ENCODE measurements at regions not wholly inside any gene's neighbourhood (a gene's known extent, or its start where the extent isn't known, plus 50 kb on each side); places are given as distances from the start of the nearest gene placed in this dataset.

GRCh38 chr2:166637051-166637450 lies 143.0 kb upstream of the SCN7A start:
- Mint-ChIP-seq H3K27ac (no peak overlapping the region), H3K4me1 (no peaks in the 10 kb centered on the region), H3K27me3 (no peaks in the 10 kb centered on the region), H3K4me3 (no peak overlapping the region), H3K9me3 (no peaks in the 10 kb centered on the region), H3K36me3 (no peaks in the 10 kb centered on the region)
- DNase-seq = no peak
- CTCF ChIA-PET = no interaction called here

- H3K27ac Mint-ChIP-seq = no peak overlapping the region
- H3K4me3 Mint-ChIP-seq = no peak overlapping the region
- no peaks in the 10 kb centered on the region for H3K27me3 Mint-ChIP-seq
- CTCF ChIA-PET = no interaction called here
- no peaks in the 10 kb centered on the region for H3K4me1 Mint-ChIP-seq
- no peak for DNase-seq
- H3K36me3 Mint-ChIP-seq = no peaks in the 10 kb centered on the region
- H3K9me3 Mint-ChIP-seq = no peaks in the 10 kb centered on the region
These were observed 140.7 kb upstream of the SCN7A start for GRCh38 chr2:166634706-166635105.

GRCh38 chr2:166632616-166633015 lies 138.6 kb upstream of the SCN7A start:
- Mint-ChIP-seq H3K4me3 (no peak overlapping the region), H3K27ac (no peak overlapping the region), H3K36me3 (no peaks in the 10 kb centered on the region), H3K9me3 (no peaks in the 10 kb centered on the region), H3K4me1 (no peaks in the 10 kb centered on the region), H3K27me3 (no peaks in the 10 kb centered on the region)
- DNase-seq = no peak
- CTCF ChIA-PET = no interaction called here

- Mint-ChIP-seq H3K9me3 (peaks cover under 1% of the 10 kb centered on the region), H3K4me1 (no peaks in the 10 kb centered on the region), H3K27me3 (no peaks in the 10 kb centered on the region), H3K36me3 (no peaks in the 10 kb centered on the region), H3K4me3 (no peak overlapping the region), H3K27ac (no peak overlapping the region)
- DNase-seq = no peak
- CTCF ChIA-PET = no interaction called here
These were observed 134.6 kb upstream of the SCN7A start for GRCh38 chr2:166628478-166629136.

- Mint-ChIP-seq H3K27ac (no peak overlapping the region), H3K4me3 (no peak overlapping the region), H3K4me1 (no peaks in the 10 kb centered on the region), H3K27me3 (no peaks in the 10 kb centered on the region), H3K36me3 (no peaks in the 10 kb centered on the region), H3K9me3 (peaks cover 1% of the 10 kb centered on the region)
- CTCF ChIA-PET = no interaction called here
- DNase-seq = no peak
These were observed 133.8 kb upstream of the SCN7A start for GRCh38 chr2:166627893-166628292.

GRCh38 chr2:166625670-166626069 lies 131.6 kb upstream of the SCN7A start:
- H3K27ac Mint-ChIP-seq = no peak overlapping the region
- H3K36me3 Mint-ChIP-seq = no peaks in the 10 kb centered on the region
- CTCF ChIA-PET = no interaction called here
- DNase-seq = no peak
- H3K27me3 Mint-ChIP-seq = no peaks in the 10 kb centered on the region
- H3K4me1 Mint-ChIP-seq = no peaks in the 10 kb centered on the region
- peaks cover 1% of the 10 kb centered on the region for H3K9me3 Mint-ChIP-seq
- H3K4me3 Mint-ChIP-seq = no peak overlapping the region

GRCh38 chr2:166614503-166614902 lies 120.5 kb upstream of the SCN7A start:
- no peak for DNase-seq
- CTCF ChIA-PET = no interaction called here
- H3K9me3 Mint-ChIP-seq = no peaks in the 10 kb centered on the region
- peaks cover 2% of the 10 kb centered on the region for H3K4me1 Mint-ChIP-seq
- H3K27ac Mint-ChIP-seq = no peak overlapping the region
- H3K27me3 Mint-ChIP-seq = peaks cover 4% of the 10 kb centered on the region
- H3K36me3 Mint-ChIP-seq = no peaks in the 10 kb centered on the region
- H3K4me3 Mint-ChIP-seq = no peak overlapping the region

GRCh38 chr2:166614029-166614428 lies 120.0 kb upstream of the SCN7A start:
- Mint-ChIP-seq H3K4me3 (no peak overlapping the region), H3K27ac (no peak overlapping the region), H3K9me3 (no peaks in the 10 kb centered on the region), H3K36me3 (no peaks in the 10 kb centered on the region), H3K27me3 (peaks cover 4% of the 10 kb centered on the region), H3K4me1 (peaks cover 2% of the 10 kb centered on the region)
- CTCF ChIA-PET = no interaction called here
- DNase-seq = no peak

GRCh38 chr2:166613226-166613625 lies 119.2 kb upstream of the SCN7A start:
- DNase-seq = no peak
- H3K4me3 Mint-ChIP-seq = no peak overlapping the region
- H3K4me1 Mint-ChIP-seq = peaks cover 2% of the 10 kb centered on the region
- CTCF ChIA-PET = no interaction called here
- H3K9me3 Mint-ChIP-seq = no peaks in the 10 kb centered on the region
- no peaks in the 10 kb centered on the region for H3K36me3 Mint-ChIP-seq
- no peak overlapping the region for H3K27ac Mint-ChIP-seq
- peaks cover 4% of the 10 kb centered on the region for H3K27me3 Mint-ChIP-seq

GRCh38 chr2:166612214-166612613 lies 118.2 kb upstream of the SCN7A start:
- no peak overlapping the region for H3K27ac Mint-ChIP-seq
- CTCF ChIA-PET = no interaction called here

GRCh38 chr2:166610913-166611305 lies 116.9 kb upstream of the SCN7A start:
- Mint-ChIP-seq H3K9me3 (no peaks in the 10 kb centered on the region), H3K4me1 (peaks cover 2% of the 10 kb centered on the region), H3K27ac (no peak overlapping the region), H3K36me3 (no peaks in the 10 kb centered on the region), H3K27me3 (peaks cover 4% of the 10 kb centered on the region), H3K4me3 (no peak overlapping the region)
- no peak for DNase-seq
- CTCF ChIA-PET = no interaction called here

More at GRCh38 chr2:166612214-166612613, 118.2 kb upstream of the SCN7A start:
- H3K4me3 Mint-ChIP-seq = no peak overlapping the region
- no peaks in the 10 kb centered on the region for H3K9me3 Mint-ChIP-seq
- no peaks in the 10 kb centered on the region for H3K36me3 Mint-ChIP-seq
- no peak for DNase-seq
- H3K4me1 Mint-ChIP-seq = peaks cover 2% of the 10 kb centered on the region
- peaks cover 4% of the 10 kb centered on the region for H3K27me3 Mint-ChIP-seq

- no peaks in the 10 kb centered on the region for H3K36me3 Mint-ChIP-seq
- CTCF ChIA-PET = no interaction called here
- peaks cover 4% of the 10 kb centered on the region for H3K27me3 Mint-ChIP-seq
- no peaks in the 10 kb centered on the region for H3K9me3 Mint-ChIP-seq
- H3K4me3 Mint-ChIP-seq = no peak overlapping the region
- no peak for DNase-seq
- no peak overlapping the region for H3K27ac Mint-ChIP-seq
- H3K4me1 Mint-ChIP-seq = peaks cover 2% of the 10 kb centered on the region
These were observed 116.3 kb upstream of the SCN7A start for GRCh38 chr2:166610180-166610912.

- no peaks in the 10 kb centered on the region for H3K9me3 Mint-ChIP-seq
- no peaks in the 10 kb centered on the region for H3K36me3 Mint-ChIP-seq
- no peak overlapping the region for H3K4me3 Mint-ChIP-seq
- no peak for DNase-seq
- H3K4me1 Mint-ChIP-seq = peaks cover 2% of the 10 kb centered on the region
- H3K27me3 Mint-ChIP-seq = peaks cover 4% of the 10 kb centered on the region
- H3K27ac Mint-ChIP-seq = no peak overlapping the region
- CTCF ChIA-PET = no interaction called here
These were observed 115.3 kb upstream of the SCN7A start for GRCh38 chr2:166609183-166609959.

GRCh38 chr2:166607880-166608279 lies 113.8 kb upstream of the SCN7A start:
- no peak overlapping the region for H3K27ac Mint-ChIP-seq
- peaks cover 2% of the 10 kb centered on the region for H3K4me1 Mint-ChIP-seq
- CTCF ChIA-PET = no interaction called here
- H3K36me3 Mint-ChIP-seq = no peaks in the 10 kb centered on the region
- H3K4me3 Mint-ChIP-seq = no peak overlapping the region
- H3K27me3 Mint-ChIP-seq = peaks cover 4% of the 10 kb centered on the region
- no peak for DNase-seq
- no peaks in the 10 kb centered on the region for H3K9me3 Mint-ChIP-seq

GRCh38 chr2:166593403-166593802 lies 99.4 kb upstream of the SCN7A start:
- H3K4me1 Mint-ChIP-seq = no peaks in the 10 kb centered on the region
- CTCF ChIA-PET = no interaction called here
- peaks cover 10% of the 10 kb centered on the region for H3K9me3 Mint-ChIP-seq
- no peak for DNase-seq
- no peaks in the 10 kb centered on the region for H3K36me3 Mint-ChIP-seq
- no peak overlapping the region for H3K4me3 Mint-ChIP-seq
- H3K27ac Mint-ChIP-seq = no peak overlapping the region
- H3K27me3 Mint-ChIP-seq = no peaks in the 10 kb centered on the region

Data from activated naive CD4-positive, alpha-beta T cell treated with anti-CD3 and anti-CD28 coated beads, Interleukin-2, amount 10 ng/mL, durations not matched to agents 7 days and 5 days (primary cell).